GM21447 (cell line): ENCODE measurements at regions not wholly inside any gene's neighbourhood (a gene's known extent, or its start where the extent isn't known, plus 50 kb on each side); places are given as distances from the start of the nearest gene placed in this dataset.
"Not testable (repeated sequence)": the region's sequence is repeated elsewhere in the genome, so short reads cannot be mapped to it uniquely, and the experiment has no call there.

ENCODE experiments used
- ATAC-seq: cut with Tn5 transposase; IDR thresholded peaks from one replicate; pipeline ENCODE4 v1.9.1; 2021; ENCODE audit not compliant: unreplicated experiment

DNA sequence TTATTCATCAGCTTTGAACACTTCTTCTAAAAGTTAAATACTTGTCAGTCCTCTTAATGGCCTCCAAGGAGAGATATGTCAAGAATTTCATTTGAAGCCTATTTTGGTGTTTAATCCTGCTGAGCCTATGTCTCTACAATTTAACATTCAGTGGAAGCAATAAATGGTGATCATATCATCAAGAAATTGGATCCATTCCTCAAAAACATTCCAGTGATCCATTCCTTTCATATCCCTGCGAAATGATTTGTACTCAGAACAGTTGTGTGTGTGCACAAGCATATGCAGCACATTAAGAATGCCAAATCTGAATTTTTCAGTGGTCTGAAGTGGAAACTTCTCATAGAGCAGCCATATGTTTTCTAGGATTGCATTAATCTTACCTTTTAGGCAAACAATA lies 373.7 kb upstream of the SYT1 start:
- no peak for ATAC-seq

DNA sequence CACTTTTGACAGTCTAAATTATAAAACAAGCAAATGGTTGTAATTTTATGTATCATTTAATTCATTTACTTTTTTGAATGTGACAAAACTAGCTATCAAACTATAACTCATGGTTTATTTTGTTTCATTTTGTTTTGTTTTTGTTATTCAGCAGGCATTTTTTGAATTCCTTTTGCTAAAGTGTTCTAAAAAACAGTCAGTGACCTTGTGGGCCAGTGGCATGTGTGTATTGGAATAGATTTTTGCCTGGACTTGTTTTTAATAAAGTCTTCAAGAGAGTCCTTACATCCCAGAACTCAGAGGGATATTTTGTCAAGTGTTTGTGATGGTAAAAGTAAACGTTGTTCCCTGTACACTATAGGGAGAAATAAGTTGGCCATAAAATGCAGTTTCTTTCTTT lies 369.7 kb upstream of the SYT1 start:
- ATAC-seq = no peak

DNA sequence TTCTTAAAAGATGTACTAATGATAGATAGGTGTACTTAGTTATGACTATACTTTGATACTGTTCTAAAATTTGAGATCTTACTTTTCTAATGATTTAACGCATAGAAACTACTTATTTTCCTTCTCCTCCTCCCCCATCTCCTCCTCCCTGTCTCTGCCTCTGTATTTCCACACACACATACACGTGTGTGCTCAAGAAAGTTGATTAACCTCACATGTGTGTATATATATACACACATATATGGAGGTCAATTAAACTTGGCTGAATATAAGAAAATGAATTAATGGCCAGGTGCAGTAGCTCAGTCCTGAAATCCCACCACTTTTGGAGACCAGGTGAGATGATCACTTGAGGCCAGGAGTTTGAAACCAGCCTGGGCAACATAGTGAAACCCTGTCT lies 362.7 kb upstream of the SYT1 start:
- no peak for ATAC-seq

DNA sequence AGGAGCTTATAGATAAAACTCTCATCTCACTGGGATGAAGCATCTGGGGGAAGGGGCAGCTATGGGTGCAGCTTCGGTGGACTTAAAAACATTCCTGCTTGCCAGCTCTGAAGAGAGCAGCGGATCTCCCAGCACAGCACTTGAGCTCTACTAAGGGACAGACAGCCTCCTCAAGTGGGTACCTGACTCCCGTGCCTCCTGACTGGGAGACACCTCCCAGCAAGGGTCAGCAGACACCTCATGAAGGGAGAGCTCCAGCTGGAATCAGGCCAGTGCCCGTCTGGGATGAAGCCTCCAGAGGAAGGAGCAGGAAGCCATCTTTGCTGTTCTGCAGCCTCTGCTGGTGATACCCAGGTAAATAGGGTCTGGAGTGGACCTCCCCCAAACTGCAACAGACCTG lies 345.2 kb upstream of the SYT1 start:
- no peak for ATAC-seq

DNA sequence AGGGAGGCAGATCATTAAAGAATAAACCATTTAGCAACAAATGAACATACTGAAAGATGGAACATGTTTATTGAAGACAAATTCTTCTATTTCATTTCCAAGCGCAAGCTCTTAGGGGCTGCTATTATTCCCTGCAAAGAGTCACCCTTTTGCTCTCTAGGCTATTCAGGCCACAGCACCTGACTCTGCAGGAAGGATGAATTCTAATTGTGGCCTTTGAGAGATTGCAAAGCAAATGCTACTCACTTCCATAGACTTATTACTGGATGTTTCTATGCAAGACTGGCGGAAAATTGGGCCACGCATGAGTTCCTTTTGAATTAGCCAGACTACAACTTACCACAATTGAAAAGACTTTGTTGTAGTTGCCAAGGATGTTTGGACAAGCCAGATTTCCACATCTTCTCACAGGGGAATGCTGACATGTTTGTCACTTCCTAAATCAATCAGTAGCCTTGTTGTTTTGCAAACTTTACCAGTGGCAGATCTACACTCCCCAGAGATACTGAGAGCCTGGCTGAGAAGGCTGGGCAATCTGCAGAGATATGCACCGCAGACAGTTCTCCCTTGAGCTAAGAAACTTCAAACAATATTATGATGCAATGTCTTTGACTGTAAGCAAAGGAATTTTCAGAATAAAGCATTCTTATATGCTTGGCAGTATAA lies 334.3 kb upstream of the SYT1 start:
- ATAC-seq = no peak

DNA sequence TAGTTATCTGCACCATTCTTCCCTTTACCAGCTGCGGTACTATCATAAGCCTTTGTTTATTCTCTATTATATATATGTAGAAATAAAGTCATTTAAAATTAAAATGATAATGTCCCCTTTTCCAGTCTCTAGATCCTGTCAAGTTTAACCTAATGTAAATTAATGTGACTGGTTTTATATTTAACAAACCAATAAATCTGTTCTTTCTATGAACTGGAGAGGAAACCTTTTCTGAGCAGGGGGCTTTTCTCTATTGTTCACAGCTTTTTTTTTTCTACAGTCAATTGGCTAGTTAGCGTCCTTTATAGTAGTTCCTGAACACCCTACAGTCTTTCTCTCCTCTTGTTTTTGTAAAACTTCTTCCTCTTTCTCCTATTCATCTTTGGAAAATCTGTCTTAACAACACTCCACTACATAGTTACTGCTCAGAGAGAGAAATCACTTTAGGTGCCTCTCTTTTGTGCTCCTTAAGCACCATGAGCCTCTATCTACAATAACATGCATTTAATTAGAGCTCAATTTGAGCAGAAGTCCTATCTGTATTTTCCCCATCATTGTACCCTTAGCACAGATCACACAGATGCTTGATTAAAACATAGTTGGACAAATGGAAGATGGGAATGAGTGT lies 332.6 kb upstream of the SYT1 start:
- ATAC-seq = no peak

DNA sequence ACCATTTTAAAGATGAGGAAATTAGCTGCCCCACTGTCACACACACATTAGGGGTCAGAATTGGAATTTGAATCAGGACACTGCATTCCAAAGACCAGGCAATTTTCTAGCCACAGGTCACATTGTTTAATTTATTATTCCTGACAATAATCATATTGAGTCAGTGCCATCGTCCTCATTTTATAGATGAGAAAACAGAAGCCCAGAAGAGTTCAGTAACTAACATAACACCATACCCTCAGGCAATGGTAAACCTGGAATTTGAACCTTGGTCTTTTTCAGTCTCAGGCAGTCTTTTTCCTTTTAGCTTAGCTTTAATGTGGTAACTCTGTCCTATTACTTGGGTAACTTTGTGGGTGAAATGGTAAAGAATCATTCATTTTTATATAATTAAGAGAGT lies 330.3 kb upstream of the SYT1 start:
- no peak for ATAC-seq

DNA sequence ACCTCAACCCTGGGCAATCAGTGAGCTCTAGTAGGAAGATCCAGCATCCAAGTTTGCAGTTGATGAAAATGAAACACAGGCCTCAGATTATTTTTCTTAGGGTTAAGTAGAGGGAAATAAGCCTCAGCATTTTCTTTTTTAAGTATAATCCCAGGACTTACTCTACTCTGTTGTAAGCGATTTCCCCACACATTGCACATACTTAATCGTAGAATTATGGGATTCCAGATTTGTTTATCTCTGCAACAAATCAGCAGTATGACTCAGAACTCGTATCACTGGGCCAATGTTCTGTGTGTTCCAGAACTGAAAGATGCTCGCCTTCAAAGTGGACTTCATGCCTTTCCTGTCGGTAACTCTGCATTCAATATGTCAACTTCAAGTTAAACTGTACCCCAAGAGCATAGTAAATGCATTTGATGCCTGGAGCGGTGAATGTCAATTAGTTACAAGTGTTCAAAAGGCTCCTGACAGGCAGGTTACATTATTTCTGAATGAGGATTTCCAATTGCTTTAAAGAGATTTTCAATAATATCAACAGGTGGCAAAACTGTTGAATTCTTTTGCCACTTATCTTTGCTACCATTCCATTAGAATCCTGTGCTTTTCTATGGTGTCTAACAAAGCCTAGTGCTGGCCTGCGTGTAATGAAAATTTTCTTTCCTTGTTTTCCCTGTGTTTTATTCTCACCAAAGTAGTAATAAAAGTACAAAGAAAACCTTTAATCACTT lies 323.8 kb upstream of the SYT1 start:
- ATAC-seq = no peak

DNA sequence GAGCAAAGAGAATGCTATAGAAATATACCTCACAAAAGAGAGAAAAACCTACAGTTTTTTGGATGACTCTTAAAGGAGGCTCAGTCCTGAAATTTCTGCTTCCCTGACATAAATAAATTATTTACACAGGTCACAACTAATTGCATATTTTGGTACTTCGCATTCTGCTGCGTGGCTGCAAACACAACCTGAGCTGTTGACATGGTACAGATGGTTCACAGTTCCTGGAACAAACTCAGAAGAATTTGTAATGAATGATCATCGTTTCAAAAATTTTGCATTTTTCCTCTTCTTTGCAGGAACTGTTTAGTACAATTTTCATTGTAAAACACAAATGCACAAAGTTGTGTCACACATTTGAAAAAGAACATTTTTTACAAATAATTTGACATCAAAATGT lies 313.7 kb upstream of the SYT1 start:
- no peak for ATAC-seq

DNA sequence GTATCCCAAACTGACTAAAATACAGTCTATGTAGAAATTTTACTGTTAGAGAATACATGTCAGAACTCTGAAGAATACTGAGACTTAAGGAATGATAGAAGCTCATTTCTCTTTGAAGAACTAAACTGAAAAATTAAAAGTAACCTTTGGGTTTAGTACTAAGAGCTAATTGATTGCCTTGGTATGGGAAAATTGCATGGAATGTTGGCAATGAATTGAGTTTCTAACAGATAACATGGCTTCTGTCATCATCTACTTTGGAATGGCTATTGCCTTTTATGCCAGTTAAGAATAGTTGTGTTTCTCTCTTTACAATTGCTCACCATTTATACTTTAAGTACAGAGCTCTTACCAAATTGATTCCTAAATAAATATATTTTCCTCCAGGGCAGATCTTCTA lies 308.8 kb upstream of the SYT1 start:
- ATAC-seq = no peak

DNA sequence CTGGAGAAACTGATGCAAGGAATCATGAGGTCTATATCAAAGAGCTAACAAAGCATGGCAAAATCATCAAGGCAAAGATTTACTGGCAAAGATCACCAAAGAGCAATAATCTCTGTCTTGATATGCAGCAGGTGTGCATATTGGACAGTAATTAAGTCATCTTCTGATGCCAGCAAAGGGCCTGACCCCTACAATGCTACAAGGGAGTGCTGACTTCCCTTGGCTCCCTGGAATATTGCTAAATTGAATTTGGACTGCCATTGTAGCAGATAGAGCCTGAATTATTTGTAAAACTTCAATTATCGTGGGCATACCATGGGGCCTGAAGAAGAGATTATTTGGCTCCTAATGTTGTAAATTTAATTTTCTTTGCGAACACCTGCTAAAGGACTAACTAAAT lies 307.9 kb upstream of the SYT1 start:
- no peak for ATAC-seq

DNA sequence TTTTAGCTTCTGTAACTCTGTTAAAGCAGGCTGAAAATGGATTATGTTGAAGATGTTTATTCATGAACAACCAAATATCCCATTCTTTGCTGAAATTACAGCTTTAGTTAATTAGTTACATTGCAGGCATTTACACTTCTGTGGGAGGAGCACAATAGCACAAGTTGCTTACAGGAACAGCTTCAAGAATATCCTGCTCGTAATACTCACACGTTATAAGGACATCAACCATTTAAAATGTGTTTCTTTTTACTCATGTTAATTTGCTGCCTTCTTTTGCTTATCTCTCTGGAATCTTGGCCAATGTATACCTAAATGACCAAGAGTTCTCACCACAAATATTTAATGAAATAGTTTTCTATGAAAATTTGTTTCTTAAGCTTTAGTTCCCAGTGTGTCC lies 305.2 kb upstream of the SYT1 start:
- ATAC-seq = no peak

DNA sequence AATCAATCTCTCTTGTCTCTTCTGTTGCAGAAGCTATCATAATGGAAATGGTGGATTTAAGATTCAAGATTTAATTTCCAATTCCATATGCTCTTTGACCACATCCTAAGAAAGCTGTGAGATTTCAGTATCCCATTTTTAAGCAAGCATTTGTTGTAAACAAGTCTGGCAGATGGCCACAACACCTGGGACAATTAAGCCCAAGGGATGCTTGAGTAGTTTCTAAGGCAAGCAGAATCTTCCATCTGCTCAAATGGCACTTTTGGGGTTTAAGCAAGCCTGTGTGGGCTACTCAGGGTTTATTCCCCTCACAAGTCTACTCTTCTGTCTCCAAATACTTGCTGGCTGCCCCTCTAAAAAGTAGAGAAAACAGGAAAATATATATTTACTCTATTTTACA lies 304.7 kb upstream of the SYT1 start:
- no peak for ATAC-seq

DNA sequence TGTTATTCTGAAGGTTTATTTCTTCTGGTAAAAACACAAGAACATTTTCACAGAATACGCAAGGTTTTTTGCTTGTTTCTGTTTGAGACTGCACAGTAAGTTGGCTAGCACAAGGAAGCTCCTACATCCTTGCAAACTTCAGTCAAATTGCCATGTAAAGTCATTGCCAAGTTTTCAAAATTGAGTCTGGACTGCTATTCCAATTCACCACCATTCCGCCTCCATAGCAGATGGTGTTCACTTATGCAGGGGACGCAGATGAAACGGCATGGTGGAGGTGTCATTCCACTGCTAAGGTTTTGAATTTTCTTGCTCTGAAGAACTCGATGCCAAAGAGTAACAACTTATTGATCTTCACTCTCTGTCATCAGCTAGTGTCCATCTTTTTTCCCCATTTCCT lies 303.9 kb upstream of the SYT1 start:
- no peak for ATAC-seq

DNA sequence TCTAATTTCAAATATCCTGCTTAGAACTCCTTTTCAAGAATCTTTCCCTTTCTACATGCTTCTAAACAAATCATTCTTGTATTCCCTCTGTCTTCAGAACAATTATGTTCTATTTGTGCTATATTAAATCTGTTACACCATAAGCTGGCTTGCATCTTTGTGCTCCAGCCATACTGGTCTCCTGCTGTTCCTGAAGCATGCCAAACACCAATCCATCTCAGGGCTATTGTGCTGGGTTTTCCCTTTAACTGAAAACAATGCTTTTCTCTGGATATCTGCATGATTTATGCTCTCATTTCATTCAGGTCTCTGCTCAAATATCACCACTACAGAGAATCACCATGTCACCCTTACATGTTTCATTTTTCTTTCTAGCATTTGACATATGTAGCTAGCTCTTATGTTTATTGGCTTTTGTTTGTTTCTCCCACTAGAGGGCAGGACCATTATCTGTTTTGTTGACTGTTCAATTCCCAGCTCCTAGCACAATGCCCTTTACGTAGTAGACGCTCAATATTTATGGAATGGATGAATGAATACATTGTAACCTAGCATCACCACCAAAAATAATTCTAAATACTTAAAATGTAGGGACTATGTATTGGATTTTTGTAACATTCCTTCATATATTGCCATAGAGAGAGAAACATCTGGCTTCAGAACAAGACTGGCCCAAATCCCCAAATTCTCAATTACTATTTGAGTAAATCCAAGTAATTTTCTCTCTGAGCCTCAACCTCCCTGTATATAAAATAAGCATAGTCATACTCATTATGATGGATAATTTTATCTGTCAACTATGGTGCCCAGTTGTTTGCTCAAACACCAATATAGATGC lies 302.0 kb upstream of the SYT1 start:
- ATAC-seq = no peak

DNA sequence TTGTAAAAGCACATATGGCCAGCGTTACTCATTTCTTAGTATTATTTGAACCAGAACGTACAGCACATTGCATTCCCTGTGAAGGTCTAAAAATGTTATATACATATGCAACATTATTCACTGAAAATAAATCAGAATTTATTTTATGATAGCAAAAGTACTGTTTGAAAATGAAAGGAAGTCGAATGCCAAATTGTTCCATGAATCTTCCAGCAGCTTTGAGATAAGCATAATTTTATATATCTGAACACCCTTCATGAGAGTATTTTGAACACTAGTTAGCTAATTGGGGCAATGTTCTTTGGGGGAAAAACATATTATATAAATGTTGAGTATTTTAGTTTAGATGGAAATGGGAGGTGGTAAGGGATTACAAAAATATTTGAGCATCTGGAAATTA lies 300.7 kb upstream of the SYT1 start:
- ATAC-seq = no peak

DNA sequence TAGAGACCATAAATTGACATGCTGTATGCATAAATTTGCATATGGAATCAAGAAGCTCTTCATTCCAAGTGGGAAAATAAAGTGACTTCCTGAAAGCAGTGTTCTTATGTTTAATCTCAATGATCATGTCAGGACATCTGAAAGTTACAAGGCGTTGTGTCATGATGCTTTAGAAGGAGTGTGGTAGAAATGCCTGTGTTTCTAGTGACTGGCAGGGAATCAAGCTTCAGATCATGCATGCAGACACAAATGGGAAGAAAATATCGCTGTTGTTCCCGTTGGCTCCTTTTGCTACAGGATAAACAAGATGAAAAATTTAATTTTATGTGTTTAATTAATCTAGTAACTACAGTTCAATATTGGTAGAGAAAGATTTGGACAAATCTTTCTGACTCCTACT lies 298.1 kb upstream of the SYT1 start:
- ATAC-seq = no peak

DNA sequence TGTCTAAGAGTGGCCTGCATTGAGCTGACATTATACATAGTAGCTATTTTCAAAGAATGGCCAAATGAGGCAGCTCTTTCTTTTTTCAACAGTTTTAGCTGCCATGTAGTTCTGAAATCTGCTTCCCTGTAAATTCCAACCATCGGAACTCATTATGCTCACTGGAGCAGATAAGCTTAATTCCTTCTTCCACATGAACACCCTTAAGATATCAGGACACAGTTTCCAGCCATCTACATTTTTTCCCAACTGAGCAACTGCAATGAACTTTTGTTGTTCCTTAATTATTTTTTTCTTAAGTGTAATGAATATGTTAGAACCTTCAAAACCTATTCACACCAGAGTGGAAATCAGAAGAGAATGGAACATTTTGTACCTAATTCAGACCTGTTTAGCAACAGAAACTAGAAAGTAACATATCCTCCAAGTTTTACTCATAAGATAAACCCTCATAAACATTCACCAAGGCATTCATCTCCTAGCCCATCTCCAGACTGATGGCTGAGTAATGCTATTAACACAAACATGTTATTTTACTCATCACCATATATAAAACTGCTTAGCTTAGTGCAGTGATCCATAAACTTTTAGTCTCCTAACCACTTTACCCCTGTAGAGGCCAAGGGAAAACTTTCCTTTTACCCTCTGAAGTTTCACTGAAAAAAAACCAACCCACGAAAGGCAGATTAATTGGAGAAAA lies 296.1 kb upstream of the SYT1 start:
- no peak for ATAC-seq

DNA sequence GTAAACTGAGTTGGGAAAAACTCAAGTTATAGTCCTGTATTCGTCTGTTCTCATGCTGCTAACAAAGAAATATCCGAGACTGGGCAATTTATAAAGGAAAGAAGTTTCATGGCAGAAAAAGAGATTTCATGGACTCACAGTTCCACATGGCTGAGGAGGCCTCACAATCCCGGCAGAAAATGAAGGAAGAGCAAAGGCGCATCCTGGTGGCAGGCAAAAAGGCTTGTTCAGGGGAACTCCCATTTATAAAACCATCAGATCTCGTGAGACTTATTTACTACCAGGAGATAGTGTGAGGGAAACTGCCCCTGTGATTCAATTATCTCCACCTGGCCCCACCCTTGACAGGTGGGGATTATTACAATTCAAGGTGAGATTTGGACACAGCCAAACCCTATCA lies 292.6 kb upstream of the SYT1 start:
- no peak for ATAC-seq

DNA sequence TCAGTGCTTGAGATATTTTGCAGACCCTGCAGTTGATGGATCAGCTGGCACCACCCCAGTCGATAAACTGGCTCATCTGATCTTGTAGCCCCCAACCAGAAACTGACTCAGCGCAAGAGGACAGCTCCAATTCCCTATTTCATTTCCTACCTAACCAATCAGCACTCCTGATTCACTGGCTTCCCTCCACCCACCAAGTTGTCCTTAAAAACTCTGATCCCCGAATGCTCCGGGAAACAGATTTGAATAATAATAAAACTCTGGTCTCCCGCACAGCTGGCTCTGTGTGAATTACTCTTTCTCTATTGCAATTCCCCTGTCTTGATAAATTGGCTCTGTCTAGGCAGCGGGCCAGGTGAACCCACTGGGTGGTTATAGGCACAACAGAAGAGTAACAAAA lies 289.4 kb upstream of the SYT1 start:
- not testable (repeated sequence) for ATAC-seq

DNA sequence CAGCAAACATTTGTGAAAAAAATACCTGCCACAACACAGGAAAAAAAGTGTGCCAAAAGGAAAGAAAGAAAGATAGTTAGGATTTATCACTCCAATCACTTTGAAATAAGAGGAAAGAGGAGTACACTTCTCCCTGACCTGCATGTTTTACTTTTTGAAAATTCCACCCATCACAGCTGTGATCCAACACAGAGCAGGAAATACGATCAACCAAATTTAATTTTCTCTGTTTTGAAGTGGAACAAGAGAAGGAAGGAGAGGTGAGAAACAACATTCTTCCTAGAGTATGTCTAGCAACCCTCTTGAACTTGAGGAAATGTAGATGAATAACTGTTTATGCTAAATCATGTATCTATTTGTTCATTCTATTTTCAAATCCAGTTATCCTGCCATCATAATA lies 284.7 kb upstream of the SYT1 start:
- no peak for ATAC-seq
